Epithelial cell of proximal tubule (primary cell): ENCODE measurements at regions not wholly inside any gene's neighbourhood (a gene's known extent, or its start where the extent isn't known, plus 50 kb on each side); places are given as distances from the start of the nearest gene placed in this dataset.

Experiments
- DNase-seq: peaks from one replicate; pipeline ENCODE4 v3.0.0-alpha.2; 2011; ENCODE audit warnings: low read depth
- H3K4me3 ChIP-seq: 2 replicates; pipeline ENCODE4 v1.5.1; 2011; ENCODE audit warnings: low read depth, mild to moderate bottlenecking, low read length
- TF ChIP-seq, protein P1 (sequence below): conservative IDR thresholded peaks from 2 replicates; pipeline ENCODE4 v1.5.1; 2012; ENCODE audit warnings: low read depth, mild to moderate bottlenecking, low read length

- DNase-seq: no peak
- no peak overlapping the region for H3K4me3 ChIP-seq
- TF ChIP-seq, protein P1, sequence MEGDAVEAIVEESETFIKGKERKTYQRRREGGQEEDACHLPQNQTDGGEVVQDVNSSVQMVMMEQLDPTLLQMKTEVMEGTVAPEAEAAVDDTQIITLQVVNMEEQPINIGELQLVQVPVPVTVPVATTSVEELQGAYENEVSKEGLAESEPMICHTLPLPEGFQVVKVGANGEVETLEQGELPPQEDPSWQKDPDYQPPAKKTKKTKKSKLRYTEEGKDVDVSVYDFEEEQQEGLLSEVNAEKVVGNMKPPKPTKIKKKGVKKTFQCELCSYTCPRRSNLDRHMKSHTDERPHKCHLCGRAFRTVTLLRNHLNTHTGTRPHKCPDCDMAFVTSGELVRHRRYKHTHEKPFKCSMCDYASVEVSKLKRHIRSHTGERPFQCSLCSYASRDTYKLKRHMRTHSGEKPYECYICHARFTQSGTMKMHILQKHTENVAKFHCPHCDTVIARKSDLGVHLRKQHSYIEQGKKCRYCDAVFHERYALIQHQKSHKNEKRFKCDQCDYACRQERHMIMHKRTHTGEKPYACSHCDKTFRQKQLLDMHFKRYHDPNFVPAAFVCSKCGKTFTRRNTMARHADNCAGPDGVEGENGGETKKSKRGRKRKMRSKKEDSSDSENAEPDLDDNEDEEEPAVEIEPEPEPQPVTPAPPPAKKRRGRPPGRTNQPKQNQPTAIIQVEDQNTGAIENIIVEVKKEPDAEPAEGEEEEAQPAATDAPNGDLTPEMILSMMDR: no peak
These were observed 218.9 kb downstream of the CYRIA start for GRCh38 chr2:16446706-16447105.

GRCh38 chr2:16442971-16443370 is 222.7 kb downstream of the CYRIA start:
- TF ChIP-seq, protein P1: no peak
- DNase-seq: no peak
- no peak overlapping the region for H3K4me3 ChIP-seq

- no peak overlapping the region for H3K4me3 ChIP-seq
- TF ChIP-seq, protein P1: no peak
- DNase-seq: no peak
These were observed 224.2 kb downstream of the CYRIA start for GRCh38 chr2:16441431-16441830.

- H3K4me3 ChIP-seq: no peak overlapping the region
- no peak for DNase-seq
- TF ChIP-seq, protein P1: no peak
These were observed 224.7 kb downstream of the CYRIA start for GRCh38 chr2:16440898-16441297.

- DNase-seq: no peak
- TF ChIP-seq, protein P1: no peak
- H3K4me3 ChIP-seq: no peak overlapping the region
These were observed 226.9 kb downstream of the CYRIA start for GRCh38 chr2:16438613-16439321.

GRCh38 chr2:16437189-16437588 is 228.4 kb downstream of the CYRIA start:
- DNase-seq: no peak
- TF ChIP-seq, protein P1: no peak
- H3K4me3 ChIP-seq: no peak overlapping the region

DNA sequence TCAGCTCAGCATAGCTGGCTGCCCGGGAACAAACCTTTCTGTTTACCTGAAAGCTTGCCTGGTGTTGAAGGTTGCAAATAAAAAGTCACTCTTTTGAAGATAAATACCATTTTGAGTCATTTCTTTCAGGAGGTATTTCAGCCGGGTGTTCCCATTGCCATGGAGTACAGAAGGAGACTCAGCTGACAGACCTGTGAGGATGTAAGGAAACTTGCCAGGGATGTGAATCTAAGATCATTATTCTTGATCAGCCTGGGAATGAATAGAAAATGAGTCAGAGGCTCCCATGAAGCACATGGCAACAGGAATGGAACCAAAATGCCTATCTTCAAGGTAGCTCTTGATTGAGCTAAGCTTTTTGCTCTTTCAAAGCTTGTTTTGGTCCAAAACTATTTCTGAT is 231.2 kb downstream of the CYRIA start:
- no peak for DNase-seq
- TF ChIP-seq, protein P1: no peak
- no peak overlapping the region for H3K4me3 ChIP-seq
